HepG2 (cell line): ENCODE measurements at regions not wholly inside any gene's neighbourhood (a gene's known extent, or its start where the extent isn't known, plus 50 kb on each side); places are given as distances from the start of the nearest gene placed in this dataset.

Experiments used
- ATAC-seq: fragments of 200-7000 bp; cut with Tn5 transposase; 3 replicates; pipeline ENCODE4 v1.9.1; 2020; ENCODE audit warnings: mild to moderate bottlenecking, moderate library complexity
- BruUV-seq: library from RNA; stranded (reverse); fragments of 400-500 nt; replicated peaks from 2 replicates; lab custom pipeline; 2021; lab: Mats Ljungman, UMichigan
- CTCF ChIA-PET: fragments of 300-600 bp; formaldehyde crosslinking; extraction: SDS; loops from one replicate; lab custom pipeline; 2021; ENCODE audit warnings: low total read pairs, inconsistent platforms, low intra/inter-chr PET ratio; lab: Yijun Ruan, JAX
- POLR2A ChIA-PET: fragments of 350-600 bp; sonication (Branson Sonifier 250); formaldehyde crosslinking; loops from one replicate; lab custom pipeline; 2020; ENCODE audit warnings: antibody characterized with exemption, inconsistent platforms; lab: Yijun Ruan, JAX
- DNase-seq: peaks from one replicate; pipeline ENCODE4 v3.0.0-alpha.2; 2015; ENCODE audit warnings: low spot score
- FAIRE-seq: peaks from 3 replicates; lab custom pipeline; 2011; peaks lifted over from hg19 to GRCh38; lab: Jason Lieb, UNC
- H2AFZ ChIP-seq: one replicate; pipeline ENCODE4 v1.6.1; 2011; ENCODE audit warnings: low read length, inconsistent platforms
- H3K27ac ChIP-seq: fragments of 300-600 bp; 3 replicates; pipeline ENCODE4 v1.8.0; 2011; ENCODE audit warnings: mixed run types, mild to moderate bottlenecking, mixed read lengths, low read length, inconsistent platforms; ENCODE audit not compliant: insufficient read depth; ENCODE audit errors: extremely low read length
- H3K27me3 ChIP-seq, 2 experiments: fragments of 200-600 bp in 1 of 2; 2 replicates in 1 of 2; 3 replicates in 1 of 2; pipeline versions ENCODE4 v1.6.0 to v1.8.0; 2011; ENCODE audit warnings: low read length in 2 of 2, mild to moderate bottlenecking in 2 of 2, moderate library complexity in 2 of 2, inconsistent platforms in 1 of 2; ENCODE audit not compliant: insufficient read depth in 2 of 2, control insufficient read depth in 1 of 2
- H3K36me3 ChIP-seq, 2 experiments: fragments of 200-600 bp in 1 of 2; replicated peaks in 1 of 2; 2 replicates in 1 of 2; 3 replicates in 1 of 2; pipeline versions ENCODE4 v1.5.1 to v1.8.0; 2011; ENCODE audit warnings: low read length in 2 of 2, inconsistent platforms in 1 of 2; ENCODE audit not compliant: insufficient read depth in 2 of 2, control insufficient read depth in 1 of 2
- H3K4me1 ChIP-seq: 2 replicates; pipeline ENCODE4 v1.5.1; 2012; ENCODE audit warnings: low read length, inconsistent platforms; ENCODE audit not compliant: insufficient read depth
- H3K4me2 ChIP-seq: 2 replicates; pipeline ENCODE4 v1.6.0; 2011; ENCODE audit warnings: low read depth, low read length, inconsistent platforms
- H3K4me3 ChIP-seq, 3 experiments: fragments of 200-600 bp in 1 of 3; sonication (generic), shearing (Covaris generic) in 1 of 3; replicated peaks in 1 of 3; 2 replicates each; pipeline ENCODE4 v1.5.1; 2011 to 2016; ENCODE audit warnings: low read length in 3 of 3, inconsistent platforms in 2 of 3, low read depth in 2 of 3, mild to moderate bottlenecking in 2 of 3, control low read depth in 1 of 3, mixed read lengths in 1 of 3; ENCODE audit not compliant: insufficient read depth in 1 of 3
- H3K79me2 ChIP-seq: one replicate; pipeline ENCODE4 v1.6.1; 2011; ENCODE audit warnings: low read length, inconsistent platforms; ENCODE audit not compliant: insufficient read depth
- H3K9ac ChIP-seq: 2 replicates; pipeline ENCODE4 v1.6.0; 2011; ENCODE audit warnings: mild to moderate bottlenecking, low read depth, low read length, inconsistent platforms; ENCODE audit not compliant: insufficient read depth
- H3K9me3 ChIP-seq: 2 replicates; pipeline ENCODE4 v1.5.1; 2012; ENCODE audit warnings: mild to moderate bottlenecking, low read length
- H4K20me1 ChIP-seq: 2 replicates; pipeline ENCODE4 v1.6.0; 2011; ENCODE audit warnings: inconsistent platforms, mild to moderate bottlenecking, low read length, moderate library complexity; ENCODE audit not compliant: insufficient read depth
- HNRNPH1 ChIP-seq: fragments of 200-400 bp; formaldehyde crosslinking; optimal IDR thresholded peaks from 2 replicates; pipeline ENCODE3; 2017; ENCODE audit warnings: mild to moderate bottlenecking, low read depth, low read length
- ZNF251 ChIP-seq: sonication (generic); formaldehyde crosslinking; IDR thresholded peaks from 2 replicates; pipeline ENCODE4 v1.9.0; 2021; ENCODE audit warnings: mild to moderate bottlenecking, missing genetic modification reagents
- ZNF382 ChIP-seq: sonication (generic); formaldehyde crosslinking; IDR thresholded peaks from 2 replicates; pipeline ENCODE4 v1.5.0; 2020; ENCODE audit warnings: missing genetic modification reagents, mild to moderate bottlenecking, borderline replicate concordance
- ZNF772 ChIP-seq: sonication (generic); formaldehyde crosslinking; IDR thresholded peaks from 2 replicates; pipeline ENCODE4 v1.5.0; 2020; ENCODE audit warnings: mild to moderate bottlenecking, missing genetic modification reagents
- ZNF883 ChIP-seq: sonication (generic); formaldehyde crosslinking; IDR thresholded peaks from 2 replicates; pipeline ENCODE4 v1.5.1; 2020; ENCODE audit warnings: mild to moderate bottlenecking, missing genetic modification reagents; ENCODE audit errors: not compliant biosample characterization
- WGBS: methylation state at CpG from one replicate; pipeline ENCODE4 v1.1.6; 2017; ENCODE audit warnings: low lambda C conversion rate; 5-methylcytosine and 5-hydroxymethylcytosine counted together
- in situ Hi-C: cut with HindIII; loops from 2 replicates; pipeline ENCODE4 v1.10.0; 2017; ENCODE audit warnings: low pct_unique_long_range_greater_than_20kb; ENCODE audit not compliant: extremely low pct_ligation_motif_present
- intact Hi-C: fragments of 100-400 bp; cut with micrococcal nuclease; formaldehyde crosslinking; loops from one replicate; pipeline ENCODE4 v1.10.0; 2022; ENCODE audit not compliant: unreplicated experiment
- TF ChIP-seq, protein P1 (sequence below): sonication (generic); formaldehyde crosslinking; IDR thresholded peaks from 2 replicates; pipeline ENCODE4 v1.4.0; 2020; ENCODE audit warnings: missing genetic modification reagents
- TF ChIP-seq, protein P2 (sequence below): sonication (generic); formaldehyde crosslinking; IDR thresholded peaks from one replicate; pipeline ENCODE4 v1.5.1; 2020; ENCODE audit warnings: mild to moderate bottlenecking, missing genetic modification reagents; ENCODE audit errors: not compliant biosample characterization
- TF ChIP-seq, protein P3 (sequence below): IDR thresholded peaks from 2 replicates; pipeline ENCODE4 v1.4.0; 2020; ENCODE audit warnings: mild to moderate bottlenecking, missing genetic modification reagents

DNA sequence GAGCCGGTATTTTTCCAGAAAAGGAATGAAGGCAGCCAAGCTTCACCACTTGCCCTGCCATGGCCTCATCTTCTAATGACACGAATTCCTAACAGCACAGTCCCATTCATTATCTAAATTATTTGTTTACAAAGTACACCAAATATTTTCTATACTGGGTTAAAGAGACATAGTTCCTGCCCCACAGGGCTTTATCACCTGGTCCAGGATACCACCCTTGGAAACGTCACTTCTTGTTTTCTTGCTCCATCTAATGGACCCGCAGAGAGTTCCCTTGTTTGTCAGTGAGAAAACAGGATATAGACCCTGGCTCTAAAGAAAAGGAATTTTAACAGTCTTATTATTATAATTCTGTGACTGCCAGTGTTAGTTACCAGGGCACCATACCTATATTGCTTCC is 1165.4 kb downstream of the GATA3 start:
- Histone ChIP-seq H4K20me1 (no peaks in the 10 kb centered on the region), H3K4me3 (no peak overlapping the region), H3K4me2 (no peak overlapping the region), H3K9me3 (no peaks in the 10 kb centered on the region), H3K4me1 (no peaks in the 10 kb centered on the region), H3K27me3 (no peaks in the 10 kb centered on the region), H2AFZ (no peak overlapping the region), H3K9ac (no peak overlapping the region), H3K79me2 (no peaks in the 10 kb centered on the region), H3K36me3 (no peaks in the 10 kb centered on the region), H3K27ac (no peak overlapping the region)
- ChIA-PET CTCF (no interaction called here), POLR2A (no interaction called here)
- intact Hi-C loops = no loop called here
- no peak for DNase-seq
- no peak for FAIRE-seq
- ATAC-seq = no peak
- in situ Hi-C loops = no loop called here
- 15% methylated on average over 4 of the region's 4 CpGs for WGBS
- BruUV-seq = no TSS peak
- TF ChIP-seq HNRNPH1 (no peak), ZNF772 (no peak), ZNF251 (CRISPR knock-in tag) (no peak), ZNF883 (CRISPR knock-in tag) (no peak), ZNF382 (CRISPR knock-in tag) (no peak)
- TF ChIP-seq, protein P1, sequence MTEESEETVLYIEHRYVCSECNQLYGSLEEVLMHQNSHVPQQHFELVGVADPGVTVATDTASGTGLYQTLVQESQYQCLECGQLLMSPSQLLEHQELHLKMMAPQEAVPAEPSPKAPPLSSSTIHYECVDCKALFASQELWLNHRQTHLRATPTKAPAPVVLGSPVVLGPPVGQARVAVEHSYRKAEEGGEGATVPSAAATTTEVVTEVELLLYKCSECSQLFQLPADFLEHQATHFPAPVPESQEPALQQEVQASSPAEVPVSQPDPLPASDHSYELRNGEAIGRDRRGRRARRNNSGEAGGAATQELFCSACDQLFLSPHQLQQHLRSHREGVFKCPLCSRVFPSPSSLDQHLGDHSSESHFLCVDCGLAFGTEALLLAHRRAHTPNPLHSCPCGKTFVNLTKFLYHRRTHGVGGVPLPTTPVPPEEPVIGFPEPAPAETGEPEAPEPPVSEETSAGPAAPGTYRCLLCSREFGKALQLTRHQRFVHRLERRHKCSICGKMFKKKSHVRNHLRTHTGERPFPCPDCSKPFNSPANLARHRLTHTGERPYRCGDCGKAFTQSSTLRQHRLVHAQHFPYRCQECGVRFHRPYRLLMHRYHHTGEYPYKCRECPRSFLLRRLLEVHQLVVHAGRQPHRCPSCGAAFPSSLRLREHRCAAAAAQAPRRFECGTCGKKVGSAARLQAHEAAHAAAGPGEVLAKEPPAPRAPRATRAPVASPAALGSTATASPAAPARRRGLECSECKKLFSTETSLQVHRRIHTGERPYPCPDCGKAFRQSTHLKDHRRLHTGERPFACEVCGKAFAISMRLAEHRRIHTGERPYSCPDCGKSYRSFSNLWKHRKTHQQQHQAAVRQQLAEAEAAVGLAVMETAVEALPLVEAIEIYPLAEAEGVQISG (CRISPR knock-in tag) = no peak
- TF ChIP-seq, protein P2, sequence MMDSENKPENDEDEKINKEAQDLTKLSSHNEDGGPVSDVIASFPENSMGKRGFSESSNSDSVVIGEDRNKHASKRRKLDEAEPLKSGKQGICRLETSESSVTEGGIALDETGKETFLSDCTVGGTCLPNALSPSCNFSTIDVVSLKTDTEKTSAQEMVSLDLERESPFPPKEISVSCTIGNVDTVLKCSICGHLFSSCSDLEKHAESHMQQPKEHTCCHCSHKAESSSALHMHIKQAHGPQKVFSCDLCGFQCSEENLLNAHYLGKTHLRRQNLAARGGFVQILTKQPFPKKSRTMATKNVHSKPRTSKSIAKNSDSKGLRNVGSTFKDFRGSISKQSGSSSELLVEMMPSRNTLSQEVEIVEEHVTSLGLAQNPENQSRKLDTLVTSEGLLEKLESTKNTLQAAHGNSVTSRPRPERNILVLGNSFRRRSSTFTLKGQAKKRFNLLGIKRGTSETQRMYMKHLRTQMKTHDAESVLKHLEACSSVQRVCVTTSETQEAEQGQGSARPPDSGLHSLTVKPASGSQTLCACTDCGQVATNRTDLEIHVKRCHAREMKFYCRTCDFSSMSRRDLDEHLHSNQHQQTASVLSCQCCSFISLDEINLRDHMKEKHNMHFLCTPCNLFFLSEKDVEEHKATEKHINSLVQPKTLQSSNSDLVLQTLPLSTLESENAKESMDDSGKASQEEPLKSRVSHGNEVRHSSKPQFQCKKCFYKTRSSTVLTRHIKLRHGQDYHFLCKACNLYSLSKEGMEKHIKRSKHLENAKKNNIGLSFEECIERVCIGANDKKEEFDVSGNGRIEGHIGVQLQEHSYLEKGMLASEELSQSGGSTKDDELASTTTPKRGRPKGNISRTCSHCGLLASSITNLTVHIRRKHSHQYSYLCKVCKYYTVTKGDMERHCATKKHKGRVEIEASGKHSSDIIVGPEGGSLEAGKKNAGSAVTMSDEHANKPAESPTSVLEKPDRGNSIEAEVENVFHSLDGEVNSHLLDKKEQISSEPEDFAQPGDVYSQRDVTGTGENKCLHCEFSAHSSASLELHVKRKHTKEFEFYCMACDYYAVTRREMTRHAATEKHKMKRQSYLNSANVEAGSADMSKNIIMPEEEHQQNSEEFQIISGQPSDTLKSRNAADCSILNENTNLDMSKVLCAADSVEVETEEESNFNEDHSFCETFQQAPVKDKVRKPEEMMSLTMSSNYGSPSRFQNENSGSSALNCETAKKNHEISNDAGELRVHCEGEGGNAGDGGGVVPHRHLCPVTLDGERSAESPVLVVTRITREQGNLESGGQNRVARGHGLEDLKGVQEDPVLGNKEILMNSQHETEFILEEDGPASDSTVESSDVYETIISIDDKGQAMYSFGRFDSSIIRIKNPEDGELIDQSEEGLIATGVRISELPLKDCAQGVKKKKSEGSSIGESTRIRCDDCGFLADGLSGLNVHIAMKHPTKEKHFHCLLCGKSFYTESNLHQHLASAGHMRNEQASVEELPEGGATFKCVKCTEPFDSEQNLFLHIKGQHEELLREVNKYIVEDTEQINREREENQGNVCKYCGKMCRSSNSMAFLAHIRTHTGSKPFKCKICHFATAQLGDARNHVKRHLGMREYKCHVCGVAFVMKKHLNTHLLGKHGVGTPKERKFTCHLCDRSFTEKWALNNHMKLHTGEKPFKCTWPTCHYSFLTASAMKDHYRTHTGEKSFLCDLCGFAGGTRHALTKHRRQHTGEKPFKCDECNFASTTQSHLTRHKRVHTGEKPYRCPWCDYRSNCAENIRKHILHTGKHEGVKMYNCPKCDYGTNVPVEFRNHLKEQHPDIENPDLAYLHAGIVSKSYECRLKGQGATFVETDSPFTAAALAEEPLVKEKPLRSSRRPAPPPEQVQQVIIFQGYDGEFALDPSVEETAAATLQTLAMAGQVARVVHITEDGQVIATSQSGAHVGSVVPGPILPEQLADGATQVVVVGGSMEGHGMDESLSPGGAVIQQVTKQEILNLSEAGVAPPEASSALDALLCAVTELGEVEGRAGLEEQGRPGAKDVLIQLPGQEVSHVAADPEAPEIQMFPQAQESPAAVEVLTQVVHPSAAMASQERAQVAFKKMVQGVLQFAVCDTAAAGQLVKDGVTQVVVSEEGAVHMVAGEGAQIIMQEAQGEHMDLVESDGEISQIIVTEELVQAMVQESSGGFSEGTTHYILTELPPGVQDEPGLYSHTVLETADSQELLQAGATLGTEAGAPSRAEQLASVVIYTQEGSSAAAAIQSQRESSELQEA = no peak
- TF ChIP-seq, protein P3, sequence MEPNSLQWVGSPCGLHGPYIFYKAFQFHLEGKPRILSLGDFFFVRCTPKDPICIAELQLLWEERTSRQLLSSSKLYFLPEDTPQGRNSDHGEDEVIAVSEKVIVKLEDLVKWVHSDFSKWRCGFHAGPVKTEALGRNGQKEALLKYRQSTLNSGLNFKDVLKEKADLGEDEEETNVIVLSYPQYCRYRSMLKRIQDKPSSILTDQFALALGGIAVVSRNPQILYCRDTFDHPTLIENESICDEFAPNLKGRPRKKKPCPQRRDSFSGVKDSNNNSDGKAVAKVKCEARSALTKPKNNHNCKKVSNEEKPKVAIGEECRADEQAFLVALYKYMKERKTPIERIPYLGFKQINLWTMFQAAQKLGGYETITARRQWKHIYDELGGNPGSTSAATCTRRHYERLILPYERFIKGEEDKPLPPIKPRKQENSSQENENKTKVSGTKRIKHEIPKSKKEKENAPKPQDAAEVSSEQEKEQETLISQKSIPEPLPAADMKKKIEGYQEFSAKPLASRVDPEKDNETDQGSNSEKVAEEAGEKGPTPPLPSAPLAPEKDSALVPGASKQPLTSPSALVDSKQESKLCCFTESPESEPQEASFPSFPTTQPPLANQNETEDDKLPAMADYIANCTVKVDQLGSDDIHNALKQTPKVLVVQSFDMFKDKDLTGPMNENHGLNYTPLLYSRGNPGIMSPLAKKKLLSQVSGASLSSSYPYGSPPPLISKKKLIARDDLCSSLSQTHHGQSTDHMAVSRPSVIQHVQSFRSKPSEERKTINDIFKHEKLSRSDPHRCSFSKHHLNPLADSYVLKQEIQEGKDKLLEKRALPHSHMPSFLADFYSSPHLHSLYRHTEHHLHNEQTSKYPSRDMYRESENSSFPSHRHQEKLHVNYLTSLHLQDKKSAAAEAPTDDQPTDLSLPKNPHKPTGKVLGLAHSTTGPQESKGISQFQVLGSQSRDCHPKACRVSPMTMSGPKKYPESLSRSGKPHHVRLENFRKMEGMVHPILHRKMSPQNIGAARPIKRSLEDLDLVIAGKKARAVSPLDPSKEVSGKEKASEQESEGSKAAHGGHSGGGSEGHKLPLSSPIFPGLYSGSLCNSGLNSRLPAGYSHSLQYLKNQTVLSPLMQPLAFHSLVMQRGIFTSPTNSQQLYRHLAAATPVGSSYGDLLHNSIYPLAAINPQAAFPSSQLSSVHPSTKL (CRISPR knock-in tag) = no peak
